ENCODE measurements at regions not wholly inside any gene's neighbourhood (a gene's known extent, or its start where the extent isn't known, plus 50 kb on each side); places are given as distances from the start of the nearest gene placed in this dataset.

GRCh38 chr17:6204203-6204722 lies 134.1 kb downstream of the WSCD1 start:
- Histone ChIP-seq H3K56ac (replicated peaks; ENCODE audit: insufficient read length, low read depth, low read length) (no peak overlapping the region), H2BK120ac (replicated peaks; ENCODE audit: low read depth, low read length) (no peak overlapping the region), H4K5ac (ENCODE audit: insufficient read length, low read depth, low read length) (no peak overlapping the region), H4K8ac (ENCODE audit: extremely low read depth, insufficient read depth, low read length) (no peak overlapping the region), H3K79me2 (ENCODE audit: control insufficient read depth in 1 of 2, insufficient read depth in 2 of 2, low read length in 2 of 2) (no peaks in the 10 kb centered on the region), H3K4me3 (ENCODE audit: extremely low read depth in 1 of 4, insufficient read depth in 2 of 4, low read depth in 3 of 4, low read length in 4 of 4) (no peak overlapping the region), H3K4ac (replicated peaks; ENCODE audit: insufficient read length, low read depth, low read length) (no peak overlapping the region), H3K23ac (ENCODE audit: insufficient read length) (no peak overlapping the region), H3K4me2 (ENCODE audit: insufficient read depth in 1 of 2, low read depth in 2 of 2, low read length in 2 of 2) (no peak overlapping the region), H3K18ac (ENCODE audit: extremely low read depth, low read length) (no peak overlapping the region), H3K79me1 (ENCODE audit: low read depth, low read length) (no peaks in the 10 kb centered on the region), H3K9ac (replicated peaks in 1 of 4; ENCODE audit: extremely low read depth in 1 of 4, low read depth in 3 of 4, low read length in 3 of 4) (no peak overlapping the region), H3K14ac (ENCODE audit: insufficient read length) (no peak overlapping the region), H3K36me3 (ENCODE audit: control insufficient read depth in 2 of 4, insufficient read depth in 4 of 4, low read length in 3 of 4) (no peaks in the 10 kb centered on the region), H4K20me1 (replicated peaks in 1 of 2; ENCODE audit: control insufficient read depth in 1 of 2, insufficient read depth in 2 of 2, low read length in 2 of 2) (no peaks in the 10 kb centered on the region), H4K91ac (replicated peaks; ENCODE audit: insufficient read length, low read length) (no peak overlapping the region), H2BK12ac (ENCODE audit: low read depth, low read length) (no peak overlapping the region), H3K27me3 (replicated peaks in 1 of 4; ENCODE audit: control insufficient read depth in 3 of 4, extremely low read depth in 1 of 4, insufficient read depth in 3 of 4, low read length in 3 of 4) (peaks cover 0 to 3% (median 0%) of the 10 kb centered on the region in 4 experiments; a peak in 1 of 7 replicates), H2BK5ac (ENCODE audit: low read depth, low read length) (no peak overlapping the region), H2BK20ac (ENCODE audit: low read length) (no peak overlapping the region), H3K9me3 (ENCODE audit: insufficient read depth in 2 of 2, low read depth in 1 of 2, low read length in 1 of 2) (no peaks in the 10 kb centered on the region), H2AK5ac (ENCODE audit: low read depth, low read length) (no peak overlapping the region), H3K4me1 (replicated peaks in 1 of 4; ENCODE audit: control insufficient read depth in 3 of 4, insufficient read depth in 4 of 4, low read length in 3 of 4) (no peaks in the 10 kb centered on the region; a peak in 1 of 7 replicates), H3K27ac (ENCODE audit: low read depth, low read length) (no peak overlapping the region), H3K23me2 (ENCODE audit: low read depth, low read length) (no peaks in the 10 kb centered on the region), H2BK15ac (ENCODE audit: low read length) (no peak overlapping the region), H2AFZ (ENCODE audit: low read length) (no peak overlapping the region)
- FAIRE-seq = no peak
- CTCF ChIA-PET (ENCODE audit: partially characterized antibody) = no interaction called here
- POLR2A ChIA-PET (ENCODE audit: partially characterized antibody) = no interaction called here
- no peak for DNase-seq (ENCODE audit: low read depth in 1 of 2, low spot score in 2 of 2)
- WGBS, 2 experiments (ENCODE audit: extremely low coverage in 1 of 2, insufficient coverage in 1 of 2, insufficient read length in 1 of 2, insufficient replicate concordance in 2 of 2, low coverage in 1 of 2, low lambda C conversion rate in 2 of 2, missing lambda C conversion rate in 1 of 2) = 89% methylated on average over 10 of the region's 10 CpGs; no CpG with 5 or more reads in 1 of the 2 experiments
- TF ChIP-seq BACH1 (IDR thresholded peaks at IDR 0.05; ENCODE audit: low read length) (no peak), JUN (IDR thresholded peaks at IDR 0.05; ENCODE audit: low read depth, low read length) (no peak), ATF2 (IDR thresholded peaks at IDR 0.05; ENCODE audit: low read length) (no peak), KDM5A (IDR thresholded peaks at IDR 0.05; ENCODE audit: low read length) (no peak), E2F6 (IDR thresholded peaks at IDR 0.05) (no peak), EGR1 (IDR thresholded peaks at IDR 0.05; ENCODE audit: borderline replicate concordance, low read depth, low read length) (no peak), CBX5 (IDR thresholded peaks at IDR 0.05; ENCODE audit: low read depth, low read length) (no peak), ATF3 (IDR thresholded peaks at IDR 0.05; ENCODE audit: insufficient read depth, low read depth, low read length) (no peak), TBP (IDR thresholded peaks at IDR 0.05; ENCODE audit: low read depth, low read length) (no peak), EP300 (IDR thresholded peaks at IDR 0.05; ENCODE audit: borderline replicate concordance in 1 of 2, low read depth in 2 of 2, low read length in 2 of 2) (no peak), TAF1 (IDR thresholded peaks at IDR 0.05; ENCODE audit: low read depth, low read length) (no peak), TCF12 (IDR thresholded peaks at IDR 0.05; ENCODE audit: low read depth, low read length) (no peak)

All from H1 (cell line).